ENCODE measurements at regions not wholly inside any gene's neighbourhood (a gene's known extent, or its start where the extent isn't known, plus 50 kb on each side); places are given as distances from the start of the nearest gene placed in this dataset.

- TF ChIP-seq EZH2 (IDR thresholded peaks at IDR 0.05; ENCODE audit: low read length, missing control alignments) (no peak), CTCF (conservative IDR thresholded peaks at IDR 0.05 in 1 of 2, IDR thresholded peaks at IDR 0.05 in 1 of 2; ENCODE audit: low read depth in 1 of 2, low read length in 2 of 2) (no peak)
These were observed 100.7 kb downstream of the LSMEM1 start for GRCh38 chr7:112581529-112581928.

All from fibroblast of lung (primary cell).